Caco-2 (cell line): ENCODE measurements at regions not wholly inside any gene's neighbourhood (a gene's known extent, or its start where the extent isn't known, plus 50 kb on each side); places are given as distances from the start of the nearest gene placed in this dataset.

ENCODE experiments used
- BruUV-seq: library from RNA; stranded (reverse); fragments of 400-500 nt; replicated peaks from 2 replicates; lab custom pipeline; 2021; lab: Mats Ljungman, UMichigan
- CTCF ChIA-PET: fragments of 300-600 bp; sonication (Branson Sonifier 250); formaldehyde crosslinking; loops from one replicate; lab custom pipeline; 2022; ENCODE audit warnings: antibody characterized with exemption; lab: Charles Lee
- POLR2A ChIA-PET: fragments of 300-600 bp; sonication (Branson Sonifier 250); formaldehyde crosslinking; loops from one replicate; lab custom pipeline; 2022; ENCODE audit warnings: antibody characterized with exemption; lab: Charles Lee
- DNase-seq, 2 experiments: peaks; one replicate each; pipeline versions ENCODE4 v3.0.0 to v3.0.0-alpha.2; 2020 to 2022
- H3K27me3 ChIP-seq: replicated peaks from 2 replicates; pipeline ENCODE4 v1.6.0; 2011; ENCODE audit warnings: low read length; ENCODE audit not compliant: control insufficient read depth, insufficient read depth
- H3K36me3 ChIP-seq: 2 replicates; pipeline ENCODE4 v1.5.1; 2011; ENCODE audit warnings: low read length; ENCODE audit not compliant: control insufficient read depth, insufficient read depth
- H3K4me1 ChIP-seq: fragments of 250-450 bp; sonication (Bioruptor Pico); 2 replicates; pipeline ENCODE4 v1.5.1; 2020; ENCODE audit warnings: mild to moderate bottlenecking
- H3K4me3 ChIP-seq: 2 replicates; pipeline ENCODE4 v1.5.1; 2011; ENCODE audit warnings: low read depth, mild to moderate bottlenecking, control low read depth, low read length
- H3K9me3 ChIP-seq: fragments of 250-450 bp; sonication (Bioruptor Pico); 2 replicates; pipeline ENCODE4 v1.5.1; 2020; ENCODE audit warnings: mild to moderate bottlenecking, moderate library complexity
- H3K27ac Mint-ChIP-seq: one replicate; pipeline ENCODE4 v1.8.0; 2022; ENCODE audit warnings: mixed read lengths; ENCODE audit not compliant: unreplicated experiment
- H3K27me3 Mint-ChIP-seq: one replicate; pipeline ENCODE4 v1.8.0; 2022; ENCODE audit warnings: mixed read lengths; ENCODE audit not compliant: insufficient read depth, unreplicated experiment
- H3K36me3 Mint-ChIP-seq: one replicate; pipeline ENCODE4 v1.8.0; 2022; ENCODE audit warnings: mild to moderate bottlenecking, mixed read lengths; ENCODE audit not compliant: insufficient read depth, unreplicated experiment
- H3K4me1 Mint-ChIP-seq: one replicate; pipeline ENCODE4 v1.8.0; 2022; ENCODE audit warnings: low read depth, mixed read lengths; ENCODE audit not compliant: unreplicated experiment
- H3K4me3 Mint-ChIP-seq: one replicate; pipeline ENCODE4 v1.8.0; 2022; ENCODE audit warnings: mild to moderate bottlenecking, moderate library complexity, mixed read lengths; ENCODE audit not compliant: unreplicated experiment
- H3K9me3 Mint-ChIP-seq: one replicate; pipeline ENCODE4 v1.8.0; 2022; ENCODE audit warnings: mixed read lengths; ENCODE audit not compliant: unreplicated experiment
- intact Hi-C: fragments of 100-400 bp; cut with micrococcal nuclease; formaldehyde crosslinking; loops from one replicate; pipeline ENCODE4 v1.10.0; 2022; ENCODE audit not compliant: unreplicated experiment
- TF ChIP-seq, protein P1 (sequence below), 2 experiments: fragments of 200-600 bp in 1 of 2; IDR thresholded peaks; 1 replicate in 1 of 2; 2 replicates in 1 of 2; pipeline versions ENCODE4 v1.5.1 to v1.8.0; 2011 to 2022; ENCODE audit warnings: antibody characterized with exemption in 1 of 2, control low read depth in 1 of 2, inconsistent platforms in 1 of 2, low read depth in 1 of 2, low read length in 1 of 2, mild to moderate bottlenecking in 1 of 2, moderate library complexity in 1 of 2; ENCODE audit not compliant: insufficient read depth in 1 of 2, severe bottlenecking in 1 of 2, unreplicated experiment in 1 of 2

DNA sequence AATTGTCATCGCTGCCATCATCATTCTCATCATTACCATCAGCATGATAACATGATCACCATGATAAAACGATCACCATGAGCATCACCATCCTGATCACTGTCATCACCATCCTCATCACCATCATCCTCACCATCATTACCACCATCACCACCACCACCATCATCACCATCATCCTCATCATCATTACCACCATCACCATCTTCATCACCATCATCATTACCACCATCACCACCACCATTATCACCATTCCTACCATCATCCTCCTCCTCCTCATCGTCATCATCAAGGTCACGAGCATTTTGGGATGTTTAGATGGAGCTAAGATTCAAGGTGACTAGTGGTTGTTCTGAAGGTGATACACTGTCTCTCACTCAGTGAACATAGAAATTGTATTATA lies 221.0 kb downstream of the FOXL1 start:
- Mint-ChIP-seq H3K4me3 (no peak overlapping the region), H3K9me3 (no peaks in the 10 kb centered on the region), H3K4me1 (no peaks in the 10 kb centered on the region), H3K27ac (no peak overlapping the region), H3K27me3 (peaks cover 7% of the 10 kb centered on the region), H3K36me3 (no peaks in the 10 kb centered on the region)
- H3K36me3 ChIP-seq, result no peaks in the 10 kb centered on the region
- H3K27me3 ChIP-seq, result no peaks in the 10 kb centered on the region; the same call in 1 of the 2 replicates
- H3K4me3 ChIP-seq, result no peak overlapping the region
- H3K9me3 ChIP-seq, result no peaks in the 10 kb centered on the region
- H3K4me1 ChIP-seq, result no peaks in the 10 kb centered on the region
- no TSS peak for BruUV-seq
- intact Hi-C loops, result no loop called here
- TF ChIP-seq, protein P1, sequence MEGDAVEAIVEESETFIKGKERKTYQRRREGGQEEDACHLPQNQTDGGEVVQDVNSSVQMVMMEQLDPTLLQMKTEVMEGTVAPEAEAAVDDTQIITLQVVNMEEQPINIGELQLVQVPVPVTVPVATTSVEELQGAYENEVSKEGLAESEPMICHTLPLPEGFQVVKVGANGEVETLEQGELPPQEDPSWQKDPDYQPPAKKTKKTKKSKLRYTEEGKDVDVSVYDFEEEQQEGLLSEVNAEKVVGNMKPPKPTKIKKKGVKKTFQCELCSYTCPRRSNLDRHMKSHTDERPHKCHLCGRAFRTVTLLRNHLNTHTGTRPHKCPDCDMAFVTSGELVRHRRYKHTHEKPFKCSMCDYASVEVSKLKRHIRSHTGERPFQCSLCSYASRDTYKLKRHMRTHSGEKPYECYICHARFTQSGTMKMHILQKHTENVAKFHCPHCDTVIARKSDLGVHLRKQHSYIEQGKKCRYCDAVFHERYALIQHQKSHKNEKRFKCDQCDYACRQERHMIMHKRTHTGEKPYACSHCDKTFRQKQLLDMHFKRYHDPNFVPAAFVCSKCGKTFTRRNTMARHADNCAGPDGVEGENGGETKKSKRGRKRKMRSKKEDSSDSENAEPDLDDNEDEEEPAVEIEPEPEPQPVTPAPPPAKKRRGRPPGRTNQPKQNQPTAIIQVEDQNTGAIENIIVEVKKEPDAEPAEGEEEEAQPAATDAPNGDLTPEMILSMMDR (IDR thresholded peaks at IDR 0.05; ENCODE audit: insufficient read depth in 1 of 2, low read depth in 1 of 2, low read length in 1 of 2, severe bottlenecking in 1 of 2, unreplicated experiment in 1 of 2), result no peak
- CTCF ChIA-PET, result interaction anchor here (0.6 kb wide), 1 partner anchor 223 kb away, joined by 8 read pairs; no protein-coding TSS in a partner anchor
- POLR2A ChIA-PET, result no interaction called here
- no peak for DNase-seq

DNA sequence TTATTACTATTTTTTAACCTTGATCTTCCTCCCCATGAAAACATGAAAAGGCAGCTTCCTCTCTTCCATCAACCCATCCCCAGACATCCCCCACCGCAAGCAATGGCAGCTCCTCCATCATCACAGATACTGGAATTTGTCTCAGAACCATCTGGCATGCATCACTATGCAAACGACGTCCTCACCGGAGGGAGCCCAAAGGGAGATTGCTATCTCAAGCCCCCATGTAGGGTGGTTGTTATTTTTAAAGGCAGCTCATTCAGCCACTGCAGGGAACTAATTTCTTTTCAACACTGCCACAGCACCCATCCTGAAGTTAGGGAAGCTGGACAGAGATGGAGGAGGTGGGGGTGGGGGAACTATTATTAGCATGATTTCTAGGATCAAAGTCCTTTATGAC lies 222.5 kb downstream of the FOXL1 start:
- H3K9me3 Mint-ChIP-seq, result no peaks in the 10 kb centered on the region
- H3K36me3 ChIP-seq, result no peaks in the 10 kb centered on the region
- intact Hi-C loops, result no loop called here
- ChIA-PET CTCF (no interaction called here), POLR2A (no interaction called here)
- no TSS peak for BruUV-seq
- no peak overlapping the region for H3K4me3 Mint-ChIP-seq
- TF ChIP-seq, protein P1 (IDR thresholded peaks at IDR 0.05; ENCODE audit: insufficient read depth in 1 of 2, low read depth in 1 of 2, low read length in 1 of 2, severe bottlenecking in 1 of 2, unreplicated experiment in 1 of 2), result no peak
- no peaks in the 10 kb centered on the region for H3K36me3 Mint-ChIP-seq
- no peaks in the 10 kb centered on the region for H3K4me1 Mint-ChIP-seq
- H3K27me3 Mint-ChIP-seq, result peaks cover 7% of the 10 kb centered on the region
- no peaks in the 10 kb centered on the region for H3K4me1 ChIP-seq
- H3K9me3 ChIP-seq, result no peaks in the 10 kb centered on the region
- no peak overlapping the region for H3K27ac Mint-ChIP-seq
- H3K4me3 ChIP-seq, result no peak overlapping the region
- no peaks in the 10 kb centered on the region for H3K27me3 ChIP-seq
- DNase-seq, result no peak

DNA sequence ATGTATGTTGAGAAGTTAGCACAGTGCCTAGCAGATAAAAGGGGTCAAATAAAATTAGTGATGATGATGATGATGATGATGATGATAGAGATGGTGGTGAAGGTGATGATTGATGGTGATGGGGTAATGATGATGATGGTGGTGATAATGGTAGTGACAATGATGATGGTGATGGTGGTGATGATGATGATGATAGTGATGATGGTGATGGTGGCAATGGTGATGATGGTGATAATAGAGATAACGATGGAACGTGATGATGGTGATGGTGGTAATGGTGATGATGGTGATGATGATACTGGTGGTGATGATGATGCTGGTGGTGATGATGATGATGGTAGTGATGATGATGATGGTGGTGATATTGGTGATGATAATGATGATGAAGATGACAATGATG lies 223.7 kb downstream of the FOXL1 start:
- TF ChIP-seq, protein P1 (IDR thresholded peaks at IDR 0.05; ENCODE audit: insufficient read depth in 1 of 2, low read depth in 1 of 2, low read length in 1 of 2, severe bottlenecking in 1 of 2, unreplicated experiment in 1 of 2), result no peak
- CTCF ChIA-PET, result no interaction called here
- Mint-ChIP-seq H3K9me3 (no peaks in the 10 kb centered on the region), H3K27me3 (peaks cover 10% of the 10 kb centered on the region), H3K4me3 (no peak overlapping the region), H3K4me1 (no peaks in the 10 kb centered on the region), H3K36me3 (no peaks in the 10 kb centered on the region), H3K27ac (no peak overlapping the region)
- H3K27me3 ChIP-seq, result no peaks in the 10 kb centered on the region
- H3K9me3 ChIP-seq, result no peaks in the 10 kb centered on the region
- intact Hi-C loops, result no loop called here
- H3K36me3 ChIP-seq, result no peaks in the 10 kb centered on the region
- POLR2A ChIA-PET, result no interaction called here
- no peak for DNase-seq
- BruUV-seq, result no TSS peak
- H3K4me3 ChIP-seq, result no peak overlapping the region
- H3K4me1 ChIP-seq, result no peaks in the 10 kb centered on the region
